IPS DF 6.9 (cell line): ENCODE measurements at regions not wholly inside any gene's neighbourhood (a gene's known extent, or its start where the extent isn't known, plus 50 kb on each side); places are given as distances from the start of the nearest gene placed in this dataset.
"Not testable (repeated sequence)": the region's sequence is repeated elsewhere in the genome, so short reads cannot be mapped to it uniquely, and the experiment has no call there.

Experiments used
- DNase-seq: peaks from one replicate; pipeline ENCODE4 v3.0.0-alpha.2; 2013; ENCODE audit warnings: low read depth, low spot score
- H3K27ac ChIP-seq: one replicate; pipeline ENCODE4 v1.5.1; 2013; ENCODE audit warnings: low read length, control low read depth
- H3K27me3 ChIP-seq: 2 replicates; pipeline ENCODE4 v1.6.1; 2013; ENCODE audit warnings: mild to moderate bottlenecking, low read length; ENCODE audit not compliant: control insufficient read depth, insufficient read depth
- H3K36me3 ChIP-seq: 2 replicates; pipeline ENCODE4 v1.6.1; 2013; ENCODE audit warnings: low read length; ENCODE audit not compliant: control insufficient read depth, insufficient read depth
- H3K4me1 ChIP-seq: 2 replicates; pipeline ENCODE4 v1.6.1; 2013; ENCODE audit warnings: low read length; ENCODE audit not compliant: control insufficient read depth, insufficient read depth
- H3K4me3 ChIP-seq: 2 replicates; pipeline ENCODE4 v1.5.1; 2013; ENCODE audit warnings: mild to moderate bottlenecking, low read length
- H3K9me3 ChIP-seq: 2 replicates; pipeline ENCODE4 v1.6.1; 2013; ENCODE audit warnings: low read length, inconsistent platforms; ENCODE audit not compliant: control insufficient read depth, insufficient read depth
- WGBS: extraction: QIAGEN DNeasy Blood & Tissue Kit; methylation state at CpG from one replicate; pipeline ENCODE4 v1.1.7; 2013; ENCODE audit warnings: mixed read lengths, missing lambda C conversion rate; ENCODE audit not compliant: insufficient read length, insufficient coverage; 5-methylcytosine and 5-hydroxymethylcytosine counted together

DNA sequence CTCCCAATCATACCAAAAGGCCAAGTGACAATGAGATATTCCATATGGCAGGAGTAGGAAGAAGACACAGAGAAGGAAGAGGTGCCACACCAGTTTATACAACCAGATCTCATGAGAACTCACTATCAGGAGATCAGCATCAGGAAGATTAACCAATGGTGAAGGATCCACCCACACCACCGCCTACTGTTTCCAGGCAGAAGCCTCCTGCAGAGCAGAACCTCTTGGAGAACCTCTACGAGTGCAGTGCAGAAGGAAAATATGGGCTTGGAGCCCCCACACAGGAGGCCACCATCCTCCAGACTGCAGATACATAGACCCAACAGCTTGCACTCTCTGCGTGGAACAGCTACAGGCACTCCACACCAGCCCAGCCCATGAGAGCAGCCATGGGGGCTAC is 264.4 kb downstream of the POTED start:
- WGBS = no CpG with 5 or more reads among the region's 3 CpGs
- not testable (repeated sequence) for H3K27me3 ChIP-seq, H3K4me3 ChIP-seq, H3K36me3 ChIP-seq, H3K9me3 ChIP-seq, DNase-seq, H3K27ac ChIP-seq, H3K4me1 ChIP-seq

DNA sequence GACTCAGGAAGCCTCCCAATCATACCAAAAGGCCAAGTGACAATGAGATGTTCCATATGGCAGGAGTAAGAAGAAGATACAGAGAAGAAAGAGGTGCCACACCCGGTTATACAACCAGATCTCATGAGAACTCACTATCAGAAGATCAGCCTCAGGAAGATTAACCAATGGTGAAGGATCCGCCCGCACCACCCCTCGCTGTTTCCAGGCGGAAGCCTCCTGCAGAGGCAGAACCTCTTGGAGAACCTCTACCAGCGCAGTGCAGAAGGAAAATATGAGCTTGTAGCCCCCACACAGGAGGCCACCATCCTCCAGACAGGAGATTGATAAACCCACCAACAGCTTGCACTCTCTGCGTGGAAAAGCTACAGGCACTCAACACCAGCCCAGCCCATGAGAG is 245.1 kb downstream of the POTED start:
- no peak for DNase-seq
- Histone ChIP-seq H3K36me3 (no peaks in the 10 kb centered on the region), H3K27me3 (no peaks in the 10 kb centered on the region), H3K4me1 (no peaks in the 10 kb centered on the region), H3K9me3 (no peaks in the 10 kb centered on the region; the same call in 1 of the 2 replicates), H3K4me3 (no peak overlapping the region), H3K27ac (no peak overlapping the region)
- no CpG with 5 or more reads among the region's 7 CpGs for WGBS

DNA sequence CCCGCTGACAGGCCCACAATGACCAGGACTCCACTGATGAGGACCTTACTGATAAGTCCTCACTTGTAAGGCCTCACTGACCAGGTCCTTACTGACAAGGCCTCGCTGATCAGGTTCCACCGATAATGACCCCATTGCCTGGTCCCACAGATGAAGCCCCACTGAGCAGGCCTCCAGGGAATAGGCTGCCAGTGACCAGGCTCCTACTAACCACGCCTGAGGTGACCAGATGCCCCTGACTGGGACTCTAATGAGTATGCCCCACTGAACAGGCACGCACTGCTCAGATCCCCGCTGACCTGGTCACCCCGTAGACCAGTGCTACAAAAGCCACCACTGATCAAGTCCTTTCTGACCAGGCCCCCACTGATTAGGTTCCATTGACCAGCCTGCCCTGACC is 241.2 kb downstream of the POTED start:
- H3K27me3 ChIP-seq, H3K9me3 ChIP-seq, DNase-seq, H3K27ac ChIP-seq, H3K4me1 ChIP-seq, H3K36me3 ChIP-seq, H3K4me3 ChIP-seq: not testable (repeated sequence)
- no CpG with 5 or more reads among the region's 7 CpGs for WGBS

DNA sequence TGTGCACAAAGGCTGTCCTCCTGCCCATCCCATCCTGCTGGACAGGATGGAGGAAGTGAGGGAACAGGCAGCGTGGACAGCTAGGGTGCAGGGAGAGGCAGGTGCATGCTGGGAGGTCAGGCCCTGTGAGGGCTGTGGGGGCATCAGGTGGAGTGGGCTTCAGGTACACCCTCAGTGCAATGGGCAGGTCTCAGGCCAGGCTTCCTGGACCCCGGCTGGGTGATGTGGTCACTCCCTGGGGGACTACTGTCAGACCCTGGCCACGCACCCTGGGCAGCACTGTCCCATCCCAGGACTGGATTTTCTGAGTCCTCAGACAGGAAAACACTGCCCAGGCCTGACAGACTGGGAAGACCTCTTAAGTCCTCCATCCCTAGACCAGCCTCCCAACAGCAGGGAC is 239.9 kb downstream of the POTED start:
- DNase-seq, H3K4me1 ChIP-seq, H3K36me3 ChIP-seq, H3K27me3 ChIP-seq, H3K9me3 ChIP-seq, H3K4me3 ChIP-seq, H3K27ac ChIP-seq: not testable (repeated sequence)
- no CpG with 5 or more reads among the region's 3 CpGs for WGBS

DNA sequence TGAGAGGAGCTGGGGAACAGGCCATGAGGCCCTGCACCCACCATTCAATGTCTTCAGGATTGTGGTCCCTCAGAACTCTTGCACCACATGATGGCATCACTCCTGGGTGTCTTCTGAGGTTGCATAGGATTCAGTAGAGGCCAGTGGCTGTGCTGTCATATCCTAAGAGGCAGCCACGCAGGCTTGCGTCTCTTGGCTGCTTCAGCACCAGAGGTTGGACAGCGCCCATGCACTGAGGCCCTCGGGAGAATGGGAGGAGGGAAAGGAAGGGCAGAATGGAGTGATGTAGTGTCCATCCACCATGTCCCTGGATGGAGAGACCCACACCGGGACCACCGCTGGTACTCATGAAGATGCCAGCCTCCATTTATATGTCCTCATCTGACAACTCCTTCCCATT is 237.1 kb downstream of the POTED start:
- H3K4me3 ChIP-seq, H3K27ac ChIP-seq, H3K9me3 ChIP-seq, H3K27me3 ChIP-seq, H3K4me1 ChIP-seq, DNase-seq, H3K36me3 ChIP-seq: not testable (repeated sequence)
- WGBS = no CpG with 5 or more reads among the region's 6 CpGs

DNA sequence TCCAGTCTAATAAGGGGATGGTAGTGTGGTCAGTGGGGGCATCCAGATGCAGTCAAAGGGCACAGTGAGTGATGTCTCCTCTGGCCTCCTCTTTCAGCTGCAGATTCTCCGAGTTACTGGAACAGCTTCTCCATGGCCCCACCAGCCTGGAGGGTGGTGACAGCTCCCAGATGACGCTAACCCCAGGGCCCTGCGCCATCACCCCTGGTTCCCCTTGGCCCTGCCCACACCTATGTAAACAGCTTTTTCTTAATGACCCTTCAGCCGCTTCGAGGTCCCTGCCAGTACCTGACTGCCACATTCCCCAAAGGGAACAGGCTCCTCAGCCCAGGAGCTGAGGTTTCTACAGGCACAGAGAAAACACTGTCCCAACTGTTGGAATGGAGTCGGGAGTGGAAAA is 235.0 kb downstream of the POTED start:
- DNase-seq, H3K36me3 ChIP-seq, H3K4me3 ChIP-seq, H3K27ac ChIP-seq, H3K9me3 ChIP-seq, H3K4me1 ChIP-seq, H3K27me3 ChIP-seq: not testable (repeated sequence)
- no CpG with 5 or more reads among the region's 6 CpGs for WGBS

DNA sequence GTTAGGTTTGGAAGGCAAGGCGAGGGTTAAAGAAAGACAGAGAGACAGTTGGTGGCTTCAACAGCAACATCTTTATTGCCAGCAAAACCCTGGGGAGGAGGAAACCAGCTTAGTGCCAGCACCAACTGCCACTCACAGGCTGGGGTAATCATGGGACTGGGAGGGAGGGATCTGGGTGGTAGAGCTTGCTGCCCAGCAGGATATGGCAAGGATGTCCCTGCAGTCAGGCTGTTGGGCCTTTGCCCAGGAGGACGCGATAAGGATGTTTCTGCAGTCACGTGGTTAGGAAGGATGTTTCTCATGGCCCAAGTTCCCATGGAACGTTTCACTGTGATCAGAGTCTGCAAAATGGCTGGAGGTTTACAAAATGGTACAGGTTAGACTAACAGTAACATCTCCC is 233.5 kb downstream of the POTED start:
- WGBS = no CpG with 5 or more reads among the region's 5 CpGs
- not testable (repeated sequence) for H3K9me3 ChIP-seq, H3K36me3 ChIP-seq, H3K4me3 ChIP-seq, DNase-seq, H3K27me3 ChIP-seq, H3K4me1 ChIP-seq, H3K27ac ChIP-seq

DNA sequence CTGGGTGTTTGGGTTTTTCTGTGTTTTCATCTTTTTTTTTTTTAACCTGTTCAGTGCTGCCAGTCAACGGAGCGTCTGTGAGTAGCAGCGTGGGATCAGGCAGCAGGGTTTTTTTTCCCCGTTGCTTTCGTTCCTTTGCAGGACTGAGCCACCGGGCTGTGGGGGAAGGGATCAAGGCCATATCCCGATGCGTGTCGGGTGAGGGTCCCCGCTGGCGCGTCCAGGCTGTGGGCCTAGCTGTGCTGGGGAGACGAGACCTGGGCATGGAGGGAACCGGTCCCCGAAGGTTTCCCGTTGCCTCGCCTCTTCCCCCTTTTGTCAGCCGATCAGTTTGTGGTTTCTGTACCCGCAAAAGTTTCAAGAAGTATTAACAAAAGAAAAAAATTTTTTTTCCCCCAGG is 218.1 kb downstream of the POTED start:
- H3K4me1 ChIP-seq, H3K27me3 ChIP-seq, H3K4me3 ChIP-seq, DNase-seq, H3K9me3 ChIP-seq, H3K36me3 ChIP-seq, H3K27ac ChIP-seq: not testable (repeated sequence)
- WGBS = no CpG with 5 or more reads among the region's 19 CpGs

DNA sequence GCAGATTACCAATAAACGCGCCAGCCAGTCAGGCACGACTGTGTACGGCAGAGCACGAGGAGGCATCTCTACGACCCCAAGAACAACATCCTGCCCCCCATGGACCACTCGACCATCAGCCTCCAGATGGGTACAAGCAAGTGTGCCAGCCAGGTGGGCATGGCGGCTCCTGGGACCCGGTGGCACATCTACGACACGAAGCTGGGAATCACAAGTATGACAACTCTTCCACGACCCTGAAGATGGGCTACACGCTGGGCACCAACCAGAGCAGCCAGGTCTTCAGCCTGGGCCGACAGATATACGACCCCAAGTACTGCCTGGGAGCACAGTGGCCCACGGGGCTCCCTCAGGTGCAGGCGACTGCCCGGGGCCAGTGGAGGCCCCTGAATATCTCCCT is 217.6 kb downstream of the POTED start:
- Histone ChIP-seq H3K36me3 (no peaks in the 10 kb centered on the region), H3K4me1 (no peaks in the 10 kb centered on the region), H3K4me3 (no peak overlapping the region), H3K27ac (no peak overlapping the region), H3K9me3 (peaks cover 4% of the 10 kb centered on the region), H3K27me3 (no peaks in the 10 kb centered on the region)
- WGBS = no CpG with 5 or more reads among the region's 18 CpGs
- no peak for DNase-seq

DNA sequence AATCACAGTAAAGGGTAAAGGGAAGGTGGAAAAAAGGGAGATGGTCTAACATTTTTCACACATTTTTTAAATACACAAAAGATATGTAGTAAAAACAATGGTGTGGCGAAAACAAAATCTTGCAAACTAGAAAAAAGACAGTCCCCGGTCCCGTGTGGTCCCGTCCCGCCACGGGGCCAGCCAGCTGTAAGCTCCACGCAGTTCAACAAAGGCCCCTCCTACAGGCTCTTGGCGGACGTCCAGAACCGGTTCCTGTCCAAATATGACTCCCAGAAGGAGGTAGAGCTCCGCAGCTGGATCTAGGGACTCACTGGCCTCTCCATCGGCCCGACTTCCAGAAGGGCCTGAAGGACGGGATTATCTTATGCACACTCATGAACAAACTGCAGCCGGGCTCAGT is 216.9 kb downstream of the POTED start:
- not testable (repeated sequence) for H3K36me3 ChIP-seq, DNase-seq, H3K9me3 ChIP-seq

DNA sequence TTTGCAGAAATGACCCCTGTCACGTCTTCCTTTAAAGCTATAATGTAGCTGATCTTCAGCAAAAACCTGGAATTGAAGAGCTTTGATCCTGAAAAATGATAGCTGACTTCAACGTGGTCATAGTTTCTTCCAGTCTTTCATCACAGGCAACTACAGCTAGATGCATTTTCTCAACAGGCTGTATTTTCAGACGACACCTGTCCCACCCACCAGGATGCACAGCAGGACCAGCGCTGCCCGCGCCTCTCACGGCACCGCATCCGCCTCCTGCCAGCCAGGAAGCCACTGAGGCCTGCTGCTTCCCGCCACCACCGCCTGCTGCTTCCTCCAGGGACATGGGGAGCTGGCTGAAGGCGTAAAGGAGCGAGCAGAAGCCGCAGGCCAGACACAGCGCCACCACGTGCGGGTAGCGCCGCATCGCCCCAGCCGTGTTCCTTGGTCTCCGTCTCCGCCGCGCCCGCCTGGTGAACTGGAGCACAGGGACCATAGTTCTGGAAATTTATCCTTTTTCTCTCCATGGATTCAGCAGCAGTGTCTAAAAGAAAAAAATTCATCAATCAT is 215.7 kb downstream of the POTED start:
- not testable (repeated sequence) for H3K4me3 ChIP-seq, H3K4me1 ChIP-seq, H3K36me3 ChIP-seq, H3K27ac ChIP-seq, H3K27me3 ChIP-seq, DNase-seq, H3K9me3 ChIP-seq
- no CpG with 5 or more reads among the region's 26 CpGs for WGBS

More for the DNA sequence above, 216.9 kb downstream of the POTED start:
- H3K4me3 ChIP-seq, H3K27ac ChIP-seq, H3K27me3 ChIP-seq, H3K4me1 ChIP-seq: not testable (repeated sequence)
- WGBS = no CpG with 5 or more reads among the region's 15 CpGs
